ENCODE measurements at regions not wholly inside any gene's neighbourhood (a gene's known extent, or its start where the extent isn't known, plus 50 kb on each side); places are given as distances from the start of the nearest gene placed in this dataset.
"Not testable (repeated sequence)": the region's sequence is repeated elsewhere in the genome, so short reads cannot be mapped to it uniquely, and the experiment has no call there.

- H3K4me1 ChIP-seq (ENCODE audit: control insufficient read depth in 5 of 5, insufficient read depth in 5 of 5, low read length in 5 of 5), result no peaks in the 10 kb centered on the region
- ATAC-seq (ENCODE audit: insufficient read depth, low FRiP score), result no peak
- H3K27me3 ChIP-seq (ENCODE audit: control insufficient read depth in 3 of 3, insufficient read depth in 3 of 3, low read length in 2 of 3), result no peaks in the 10 kb centered on the region
- no peaks in the 10 kb centered on the region for H3K36me3 ChIP-seq (ENCODE audit: control insufficient read depth in 4 of 4, insufficient read depth in 4 of 4, low read length in 4 of 4)
- no peaks in the 10 kb centered on the region for H3K9me3 ChIP-seq (ENCODE audit: control insufficient read depth in 4 of 4, insufficient read depth in 3 of 4, low read length in 3 of 4)
- H3K27ac ChIP-seq (ENCODE audit: low read depth in 1 of 2, low read length in 1 of 2), result no peak overlapping the region
- DNase-seq, result peak in 2 of 3 donors; percentile 14 to 55
- no peak overlapping the region for H3K9ac ChIP-seq (ENCODE audit: insufficient read depth in 1 of 2, low read length in 2 of 2)
- H3K4me3 ChIP-seq, result no peak overlapping the region
- no peak for TF ChIP-seq CTCF (IDR thresholded peaks at IDR 0.05; ENCODE audit: control extremely low read depth, extremely low read depth)
- WGBS, 2 donors, result 62 to 79% methylated on average over 1 of the region's 1 CpG
Measured at GRCh38 chr16:76118344-76118743, 158.9 kb upstream of the CNTNAP4 start.

GRCh38 chr16:76121636-76122035 is 155.6 kb upstream of the CNTNAP4 start:
- 40 to 76% methylated on average over 4 of the region's 4 CpGs for WGBS, 2 donors
- ATAC-seq (ENCODE audit: insufficient read depth, low FRiP score) (no peak), DNase-seq (peak in 1 of 3 donors; percentile 5)
- Histone ChIP-seq H3K4me1 (ENCODE audit: control insufficient read depth in 5 of 5, insufficient read depth in 5 of 5, low read length in 5 of 5) (no peaks in the 10 kb centered on the region), H3K4me3 (no peak overlapping the region), H3K27ac (ENCODE audit: low read depth in 1 of 2, low read length in 1 of 2) (no peak overlapping the region), H3K9ac (ENCODE audit: insufficient read depth in 1 of 2, low read length in 2 of 2) (no peak overlapping the region), H3K27me3 (ENCODE audit: control insufficient read depth in 3 of 3, insufficient read depth in 3 of 3, low read length in 2 of 3) (no peaks in the 10 kb centered on the region), H3K36me3 (ENCODE audit: control insufficient read depth in 4 of 4, insufficient read depth in 4 of 4, low read length in 4 of 4) (no peaks in the 10 kb centered on the region), H3K9me3 (ENCODE audit: control insufficient read depth in 4 of 4, insufficient read depth in 3 of 4, low read length in 3 of 4) (no peaks in the 10 kb centered on the region)
- no peak for TF ChIP-seq CTCF (IDR thresholded peaks at IDR 0.05; ENCODE audit: control extremely low read depth, extremely low read depth)

- H3K4me3 ChIP-seq, result no peak overlapping the region
- H3K27ac ChIP-seq (ENCODE audit: low read depth in 1 of 2, low read length in 1 of 2), result no peak overlapping the region
- no peak for DNase-seq
- WGBS, 2 donors, result 71 to 74% methylated on average over 3 of the region's 3 CpGs
- no peaks in the 10 kb centered on the region for H3K27me3 ChIP-seq (ENCODE audit: control insufficient read depth in 3 of 3, insufficient read depth in 3 of 3, low read length in 2 of 3)
- H3K36me3 ChIP-seq (ENCODE audit: control insufficient read depth in 4 of 4, insufficient read depth in 4 of 4, low read length in 4 of 4), result no peaks in the 10 kb centered on the region
- no peak for ATAC-seq (ENCODE audit: insufficient read depth, low FRiP score)
- H3K9ac ChIP-seq (ENCODE audit: insufficient read depth in 1 of 2, low read length in 2 of 2), result no peak overlapping the region
- peaks cover 0 to 3% (median 0%) of the 10 kb centered on the region in 4 donors for H3K9me3 ChIP-seq (ENCODE audit: control insufficient read depth in 4 of 4, insufficient read depth in 3 of 4, low read length in 3 of 4)
- TF ChIP-seq CTCF (IDR thresholded peaks at IDR 0.05; ENCODE audit: control extremely low read depth, extremely low read depth), result no peak
- H3K4me1 ChIP-seq (ENCODE audit: control insufficient read depth in 5 of 5, insufficient read depth in 5 of 5, low read length in 5 of 5), result no peaks in the 10 kb centered on the region
Measured at GRCh38 chr16:76123966-76124365, 153.2 kb upstream of the CNTNAP4 start.

- Histone ChIP-seq H3K27me3 (ENCODE audit: control insufficient read depth in 3 of 3, insufficient read depth in 3 of 3, low read length in 2 of 3) (no peaks in the 10 kb centered on the region), H3K9ac (ENCODE audit: insufficient read depth in 1 of 2, low read length in 2 of 2) (no peak overlapping the region), H3K4me3 (no peak overlapping the region), H3K4me1 (ENCODE audit: control insufficient read depth in 5 of 5, insufficient read depth in 5 of 5, low read length in 5 of 5) (no peaks in the 10 kb centered on the region), H3K27ac (ENCODE audit: low read depth in 1 of 2, low read length in 1 of 2) (no peak overlapping the region), H3K36me3 (ENCODE audit: control insufficient read depth in 4 of 4, insufficient read depth in 4 of 4, low read length in 4 of 4) (no peaks in the 10 kb centered on the region), H3K9me3 (ENCODE audit: control insufficient read depth in 4 of 4, insufficient read depth in 3 of 4, low read length in 3 of 4) (peaks cover 0 to 3% (median 0%) of the 10 kb centered on the region in 4 donors)
- TF ChIP-seq CTCF (IDR thresholded peaks at IDR 0.05; ENCODE audit: control extremely low read depth, extremely low read depth), result no peak
- no peak for ATAC-seq (ENCODE audit: insufficient read depth, low FRiP score)
- no peak for DNase-seq
Measured at GRCh38 chr16:76125871-76126270, 151.3 kb upstream of the CNTNAP4 start.

GRCh38 chr16:76138056-76138455 is 139.1 kb upstream of the CNTNAP4 start:
- H3K27me3 ChIP-seq (ENCODE audit: control insufficient read depth in 3 of 3, insufficient read depth in 3 of 3, low read length in 2 of 3); ATAC-seq (ENCODE audit: insufficient read depth, low FRiP score); H3K36me3 ChIP-seq (ENCODE audit: control insufficient read depth in 4 of 4, insufficient read depth in 4 of 4, low read length in 4 of 4); H3K27ac ChIP-seq (ENCODE audit: low read depth in 1 of 2, low read length in 1 of 2); H3K4me1 ChIP-seq (ENCODE audit: control insufficient read depth in 5 of 5, insufficient read depth in 5 of 5, low read length in 5 of 5); H3K9ac ChIP-seq (ENCODE audit: insufficient read depth in 1 of 2, low read length in 2 of 2); DNase-seq; H3K9me3 ChIP-seq (ENCODE audit: control insufficient read depth in 4 of 4, insufficient read depth in 3 of 4, low read length in 3 of 4); H3K4me3 ChIP-seq: not testable (repeated sequence)
- 61 to 67% methylated on average over 6 of the region's 6 CpGs for WGBS, 2 donors
